ENCODE measurements at regions not wholly inside any gene's neighbourhood (a gene's known extent, or its start where the extent isn't known, plus 50 kb on each side); places are given as distances from the start of the nearest gene placed in this dataset.
A peak's percentile ranks its signal among the peaks of the same experiment; 100 is the strongest.

- no peak for DNase-seq (ENCODE audit: low read depth)
These were observed 53.8 kb upstream of the PSEN2 start for GRCh38 chr1:226816576-226816975.

- peak; percentile 71 for DNase-seq (ENCODE audit: low read depth)
These were observed 55.5 kb upstream of the PSEN2 start for GRCh38 chr1:226814751-226815537.

GRCh38 chr1:226813671-226814591 lies 56.5 kb upstream of the PSEN2 start:
- DNase-seq (ENCODE audit: low read depth), result no peak

GRCh38 chr1:226810681-226811080 lies 59.7 kb upstream of the PSEN2 start:
- no peak for DNase-seq (ENCODE audit: low read depth)

- DNase-seq (ENCODE audit: low read depth), result no peak
These were observed 60.4 kb upstream of the PSEN2 start for GRCh38 chr1:226809785-226810571.

DNA sequence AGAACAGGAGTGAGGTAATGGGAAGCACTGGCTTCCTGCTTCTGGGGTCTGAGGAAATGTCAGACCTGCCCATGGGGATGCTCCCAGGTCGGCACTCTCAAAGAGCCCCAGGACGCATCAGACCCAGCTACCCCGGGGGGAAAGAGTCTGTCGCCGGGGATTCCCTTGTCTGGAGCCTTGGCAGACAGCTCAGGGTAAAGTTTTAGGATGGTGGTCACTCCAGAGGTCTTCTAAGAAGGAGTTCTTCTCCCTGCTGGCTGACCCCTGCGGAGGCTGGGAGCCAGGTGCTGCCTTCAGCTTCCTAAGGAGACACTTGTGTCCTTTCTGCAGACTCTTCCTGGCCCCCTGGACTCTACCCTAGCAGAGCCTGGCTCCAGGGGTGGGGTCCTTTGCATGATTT lies 61.9 kb upstream of the PSEN2 start:
- no peak for DNase-seq (ENCODE audit: low read depth)

GRCh38 chr1:226806988-226807387 lies 63.4 kb upstream of the PSEN2 start:
- no peak for DNase-seq (ENCODE audit: low read depth)

- no peak for DNase-seq (ENCODE audit: low read depth)
These were observed 65.3 kb upstream of the PSEN2 start for GRCh38 chr1:226804907-226805759.

DNA sequence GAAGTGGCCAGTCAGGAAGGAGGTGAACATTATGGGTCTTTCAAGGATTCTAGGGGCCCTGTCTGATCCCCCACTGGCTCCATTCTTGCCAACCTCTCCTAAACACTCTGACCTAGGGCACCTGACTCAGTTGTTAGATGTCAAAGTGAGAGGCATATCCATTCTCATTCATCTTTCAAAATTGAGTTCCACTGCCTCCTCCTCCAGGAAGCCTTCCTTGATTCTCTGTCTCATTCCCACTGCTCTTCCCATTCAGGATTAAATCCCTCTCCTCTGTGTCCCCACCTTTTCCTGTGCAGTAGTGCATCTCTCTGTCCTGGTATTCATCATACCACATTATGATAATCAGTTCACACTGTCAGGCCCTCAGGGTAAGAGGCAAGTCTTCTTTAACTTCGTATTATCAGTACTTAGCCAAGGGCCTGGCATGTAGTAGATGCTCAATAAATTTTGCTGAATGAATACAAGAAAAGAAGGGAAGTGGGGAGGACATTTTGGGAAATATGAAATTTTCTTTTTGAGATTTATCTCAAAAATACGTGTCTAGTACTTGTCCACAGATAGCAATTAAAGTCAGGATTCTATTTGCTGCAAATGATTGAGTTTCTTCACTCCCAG lies 61.8 kb upstream of the ITPKB start:
- DNase-seq (ENCODE audit: low read depth), result no peak

GRCh38 chr1:226799634-226800281 lies 60.7 kb upstream of the ITPKB start:
- no peak for DNase-seq (ENCODE audit: low read depth)

DNA sequence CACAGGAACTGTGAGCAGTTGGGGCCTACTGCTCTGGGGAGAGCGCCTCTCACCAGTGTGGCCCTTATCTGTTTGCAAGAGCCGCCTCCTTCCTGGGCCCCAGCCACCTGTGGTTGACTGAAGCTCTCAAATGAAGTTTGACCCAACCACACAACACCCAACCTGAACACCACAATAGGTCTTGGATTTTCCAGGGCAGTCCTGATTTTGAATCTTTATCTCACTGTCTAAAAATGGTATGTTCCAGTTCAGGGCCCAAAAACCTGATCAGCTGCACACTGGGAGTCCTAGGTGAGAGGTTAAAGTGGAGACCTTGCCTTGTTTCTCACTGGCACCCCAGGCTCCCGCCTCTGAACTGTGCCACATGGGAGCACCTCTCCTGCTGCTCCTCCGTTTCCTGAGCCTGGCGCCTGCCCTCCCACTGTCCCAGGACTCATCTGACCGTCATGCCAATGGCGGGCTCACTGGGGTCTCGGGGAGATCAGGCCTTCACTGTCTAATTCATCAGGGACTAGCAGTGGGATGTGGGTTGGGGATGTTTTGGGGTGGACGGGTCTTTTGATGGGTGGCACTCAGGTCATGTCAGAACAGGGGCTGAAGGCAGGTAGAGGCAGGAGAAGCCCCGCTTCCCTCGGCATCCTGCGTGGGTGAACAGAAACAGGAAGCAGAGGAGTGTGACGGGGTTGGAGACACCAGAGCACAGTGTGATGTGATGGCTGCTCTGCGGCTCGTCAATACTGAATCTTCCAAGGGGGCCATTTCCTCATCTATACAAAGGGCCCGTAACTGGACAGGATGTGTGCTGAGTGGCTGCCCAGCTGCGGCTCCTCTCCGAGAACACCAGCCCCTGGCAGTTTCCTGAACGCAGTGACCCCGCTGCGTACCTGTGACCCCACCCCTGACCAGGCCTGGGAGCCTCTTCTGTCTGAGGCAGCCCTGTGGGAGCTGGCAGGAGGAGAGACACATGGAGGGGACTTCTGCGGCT lies 59.6 kb upstream of the ITPKB start:
- no peak for DNase-seq (ENCODE audit: low read depth)

DNA sequence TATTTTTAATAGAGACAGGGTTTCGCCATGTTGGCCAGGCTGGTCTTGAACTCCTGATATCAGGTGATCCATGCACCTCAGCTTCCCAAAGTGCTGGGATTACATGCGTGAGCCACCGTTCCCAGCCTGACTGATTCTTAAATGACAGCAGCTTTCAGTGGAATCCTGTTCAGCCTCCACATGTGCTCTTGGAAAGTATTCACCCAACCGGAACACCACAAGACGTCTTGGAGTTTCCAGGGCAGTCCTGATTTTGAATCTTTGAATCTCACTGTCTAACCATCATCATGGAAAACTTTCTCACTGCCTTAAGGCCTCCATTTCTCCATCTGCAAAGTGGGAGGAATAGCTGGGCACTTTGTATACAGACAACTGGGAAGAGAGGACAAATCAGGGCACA lies 58.1 kb upstream of the ITPKB start:
- DNase-seq (ENCODE audit: low read depth), result no peak

DNA sequence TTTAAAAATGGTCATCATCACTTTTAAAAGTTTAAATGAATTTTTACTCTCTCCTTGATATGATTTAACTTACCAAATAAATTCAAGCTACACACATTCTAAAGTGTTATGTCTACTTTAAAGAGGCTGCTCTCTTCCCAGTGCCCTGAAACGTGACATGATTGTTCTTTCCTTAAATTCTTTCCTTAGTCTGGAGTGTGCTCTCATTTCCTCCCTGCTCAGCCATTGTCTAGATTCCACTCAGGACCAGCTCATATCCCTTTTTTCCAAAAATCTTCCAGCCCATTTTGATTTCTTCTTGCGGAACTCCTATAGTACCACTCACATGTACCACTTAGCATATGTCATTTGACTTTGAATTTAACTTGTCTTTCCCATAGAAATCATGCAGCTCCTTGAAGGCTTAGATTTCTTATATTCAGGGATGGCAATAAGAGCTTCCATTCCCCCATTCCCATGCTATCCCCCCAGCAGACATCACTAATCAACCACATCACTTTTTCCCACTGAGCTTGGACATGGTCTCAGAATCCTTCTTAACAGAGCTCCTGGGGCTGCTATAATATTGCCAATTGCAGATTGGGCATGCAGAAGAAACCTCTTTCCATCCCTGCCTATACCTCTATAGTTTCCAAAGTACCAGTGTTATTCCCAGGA lies 54.7 kb upstream of the ITPKB start:
- no peak for DNase-seq (ENCODE audit: low read depth)

DNA sequence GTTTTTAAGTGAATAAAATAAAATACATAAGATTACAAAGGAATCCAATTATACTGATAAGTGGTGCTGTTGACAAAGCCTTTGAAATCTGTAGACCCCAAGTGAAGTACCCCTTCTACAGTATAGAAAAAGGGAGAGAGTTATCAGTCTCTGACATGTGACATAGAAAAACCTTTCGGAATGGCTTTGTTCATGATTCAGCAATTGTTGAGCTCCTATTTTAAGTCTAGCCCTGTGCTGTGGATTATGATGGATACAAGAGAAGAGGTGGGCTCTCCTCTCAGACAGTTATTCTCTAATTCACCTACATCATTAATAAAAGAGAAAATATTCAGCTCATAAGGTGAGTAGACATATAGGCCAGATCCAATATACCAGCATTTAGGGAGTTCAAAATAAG lies 53.3 kb upstream of the ITPKB start:
- DNase-seq (ENCODE audit: low read depth), result no peak

DNA sequence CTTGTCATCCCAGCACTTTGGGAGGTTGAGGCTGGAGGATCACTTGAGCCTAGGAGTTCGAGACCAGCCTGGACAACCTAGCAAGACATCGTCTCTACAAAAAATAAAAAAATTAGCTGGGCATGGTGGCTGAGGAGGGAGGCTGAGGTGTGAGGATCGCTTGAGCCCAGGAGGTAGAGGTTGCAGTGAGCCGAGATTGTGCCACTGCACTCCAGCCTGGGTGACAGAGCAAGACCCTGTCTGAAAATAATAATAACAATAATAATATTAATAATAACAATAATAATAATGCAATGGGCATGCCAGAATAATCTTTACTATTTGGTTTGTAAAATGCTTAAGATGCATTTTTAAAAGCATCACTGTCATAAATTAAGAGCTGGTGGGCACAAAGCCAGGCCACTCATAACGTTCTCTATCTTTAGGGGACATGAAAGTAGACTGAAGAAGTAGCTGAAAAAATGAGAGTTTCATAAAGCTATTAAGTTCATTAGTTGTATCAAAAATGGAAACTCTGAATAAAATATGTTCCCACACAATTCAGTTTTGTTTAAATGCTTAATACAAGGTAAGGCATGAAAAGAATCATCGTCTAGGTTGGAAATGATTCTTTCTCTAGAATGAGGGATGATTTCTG lies 51.6 kb upstream of the ITPKB start:
- DNase-seq (ENCODE audit: low read depth), result no peak

GRCh38 chr1:226788965-226789364 lies 49.9 kb upstream of the ITPKB start:
- no peak for DNase-seq (ENCODE audit: low read depth)

Data from fibroblast of the conjunctiva (primary cell).